ENCODE measurements at regions not wholly inside any gene's neighbourhood (a gene's known extent, or its start where the extent isn't known, plus 50 kb on each side); places are given as distances from the start of the nearest gene placed in this dataset.

DNA sequence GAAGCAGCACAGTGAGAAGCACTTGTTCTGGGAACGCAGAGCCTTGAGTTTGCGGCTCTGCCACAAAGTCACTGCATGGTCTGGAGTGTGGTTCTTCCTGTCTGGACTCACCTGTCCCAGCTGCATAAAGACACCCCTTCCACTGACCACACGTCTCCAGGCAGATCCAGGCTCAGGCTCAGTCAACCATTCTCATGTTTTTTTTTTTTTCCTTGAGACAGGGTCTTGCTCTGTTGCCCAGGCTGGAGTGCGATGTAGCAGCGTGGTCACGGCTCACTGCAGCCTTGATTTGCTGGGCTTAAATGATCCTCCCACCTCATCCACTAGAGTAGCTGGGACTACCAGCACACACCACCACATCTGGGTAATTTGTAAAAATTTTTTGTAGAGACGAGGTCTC, 102.9 kb upstream of the KLF4 start:
- TF ChIP-seq, protein P1, sequence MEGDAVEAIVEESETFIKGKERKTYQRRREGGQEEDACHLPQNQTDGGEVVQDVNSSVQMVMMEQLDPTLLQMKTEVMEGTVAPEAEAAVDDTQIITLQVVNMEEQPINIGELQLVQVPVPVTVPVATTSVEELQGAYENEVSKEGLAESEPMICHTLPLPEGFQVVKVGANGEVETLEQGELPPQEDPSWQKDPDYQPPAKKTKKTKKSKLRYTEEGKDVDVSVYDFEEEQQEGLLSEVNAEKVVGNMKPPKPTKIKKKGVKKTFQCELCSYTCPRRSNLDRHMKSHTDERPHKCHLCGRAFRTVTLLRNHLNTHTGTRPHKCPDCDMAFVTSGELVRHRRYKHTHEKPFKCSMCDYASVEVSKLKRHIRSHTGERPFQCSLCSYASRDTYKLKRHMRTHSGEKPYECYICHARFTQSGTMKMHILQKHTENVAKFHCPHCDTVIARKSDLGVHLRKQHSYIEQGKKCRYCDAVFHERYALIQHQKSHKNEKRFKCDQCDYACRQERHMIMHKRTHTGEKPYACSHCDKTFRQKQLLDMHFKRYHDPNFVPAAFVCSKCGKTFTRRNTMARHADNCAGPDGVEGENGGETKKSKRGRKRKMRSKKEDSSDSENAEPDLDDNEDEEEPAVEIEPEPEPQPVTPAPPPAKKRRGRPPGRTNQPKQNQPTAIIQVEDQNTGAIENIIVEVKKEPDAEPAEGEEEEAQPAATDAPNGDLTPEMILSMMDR (IDR thresholded peaks at IDR 0.05; ENCODE audit: low read length): no peak
- no peak for TF ChIP-seq EZH2 (IDR thresholded peaks at IDR 0.05; ENCODE audit: borderline replicate concordance, low read length)

Data from OCI-LY1 (cell line).